ENCODE measurements at regions not wholly inside any gene's neighbourhood (a gene's known extent, or its start where the extent isn't known, plus 50 kb on each side); places are given as distances from the start of the nearest gene placed in this dataset.

- Mint-ChIP-seq H3K27me3 (peaks cover 12% of the 10 kb centered on the region), H3K27ac (no peak overlapping the region), H3K4me3 (ENCODE audit: low read depth) (no peak overlapping the region), H3K36me3 (ENCODE audit: insufficient read depth) (no peaks in the 10 kb centered on the region), H3K4me1 (ENCODE audit: low read depth) (no peaks in the 10 kb centered on the region), H3K9me3 (ENCODE audit: low read depth) (peaks cover 3% of the 10 kb centered on the region)
- DNase-seq (ENCODE audit: low spot score, unreplicated experiment), result no peak
- TF ChIP-seq, protein P1, sequence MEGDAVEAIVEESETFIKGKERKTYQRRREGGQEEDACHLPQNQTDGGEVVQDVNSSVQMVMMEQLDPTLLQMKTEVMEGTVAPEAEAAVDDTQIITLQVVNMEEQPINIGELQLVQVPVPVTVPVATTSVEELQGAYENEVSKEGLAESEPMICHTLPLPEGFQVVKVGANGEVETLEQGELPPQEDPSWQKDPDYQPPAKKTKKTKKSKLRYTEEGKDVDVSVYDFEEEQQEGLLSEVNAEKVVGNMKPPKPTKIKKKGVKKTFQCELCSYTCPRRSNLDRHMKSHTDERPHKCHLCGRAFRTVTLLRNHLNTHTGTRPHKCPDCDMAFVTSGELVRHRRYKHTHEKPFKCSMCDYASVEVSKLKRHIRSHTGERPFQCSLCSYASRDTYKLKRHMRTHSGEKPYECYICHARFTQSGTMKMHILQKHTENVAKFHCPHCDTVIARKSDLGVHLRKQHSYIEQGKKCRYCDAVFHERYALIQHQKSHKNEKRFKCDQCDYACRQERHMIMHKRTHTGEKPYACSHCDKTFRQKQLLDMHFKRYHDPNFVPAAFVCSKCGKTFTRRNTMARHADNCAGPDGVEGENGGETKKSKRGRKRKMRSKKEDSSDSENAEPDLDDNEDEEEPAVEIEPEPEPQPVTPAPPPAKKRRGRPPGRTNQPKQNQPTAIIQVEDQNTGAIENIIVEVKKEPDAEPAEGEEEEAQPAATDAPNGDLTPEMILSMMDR (IDR thresholded peaks at IDR 0.05; ENCODE audit: unreplicated experiment), result no peak
These were observed 111.1 kb upstream of the C10orf90 start for GRCh38 chr10:126781450-126782216.

GRCh38 chr10:126783806-126784557, 113.5 kb upstream of the C10orf90 start:
- TF ChIP-seq, protein P1 (IDR thresholded peaks at IDR 0.05; ENCODE audit: unreplicated experiment), result no peak
- Mint-ChIP-seq H3K36me3 (ENCODE audit: insufficient read depth) (no peaks in the 10 kb centered on the region), H3K27ac (no peak overlapping the region), H3K9me3 (ENCODE audit: low read depth) (peaks cover 3% of the 10 kb centered on the region), H3K27me3 (peaks cover 12% of the 10 kb centered on the region), H3K4me1 (ENCODE audit: low read depth) (no peaks in the 10 kb centered on the region), H3K4me3 (ENCODE audit: low read depth) (no peak overlapping the region)
- no peak for DNase-seq (ENCODE audit: low spot score, unreplicated experiment)

GRCh38 chr10:126787201-126787600, 116.7 kb upstream of the C10orf90 start:
- Mint-ChIP-seq H3K9me3 (ENCODE audit: low read depth) (peaks cover 7% of the 10 kb centered on the region), H3K27me3 (peaks cover 12% of the 10 kb centered on the region), H3K4me3 (ENCODE audit: low read depth) (no peak overlapping the region), H3K36me3 (ENCODE audit: insufficient read depth) (no peaks in the 10 kb centered on the region), H3K27ac (no peak overlapping the region), H3K4me1 (ENCODE audit: low read depth) (no peaks in the 10 kb centered on the region)
- DNase-seq (ENCODE audit: low spot score, unreplicated experiment), result no peak
- TF ChIP-seq, protein P1 (IDR thresholded peaks at IDR 0.05; ENCODE audit: unreplicated experiment), result no peak

DNA sequence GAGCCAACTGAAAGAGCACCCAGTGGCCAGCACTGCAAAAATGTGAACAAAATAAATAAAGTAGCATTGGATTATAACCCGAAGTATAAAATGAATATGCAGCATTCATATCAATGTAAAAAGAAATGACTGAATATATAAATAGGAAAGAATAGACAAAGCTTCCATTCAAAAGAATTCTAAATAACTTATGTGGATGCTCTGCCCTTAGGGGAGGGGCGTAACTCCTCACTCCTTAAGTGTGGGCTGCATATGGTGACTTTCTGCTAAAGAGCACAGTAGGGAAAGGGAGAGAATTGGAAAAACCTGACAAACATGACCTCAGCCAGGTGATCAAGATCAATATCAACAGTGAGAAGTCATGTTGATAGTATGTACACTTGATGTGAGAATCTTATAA, 109.9 kb upstream of the DOCK1 start:
- TF ChIP-seq, protein P1 (IDR thresholded peaks at IDR 0.05; ENCODE audit: unreplicated experiment), result no peak
- H3K27me3 Mint-ChIP-seq, result peaks cover 11% of the 10 kb centered on the region
- DNase-seq (ENCODE audit: low spot score, unreplicated experiment), result no peak
- no peak overlapping the region for H3K27ac Mint-ChIP-seq
- H3K36me3 Mint-ChIP-seq (ENCODE audit: insufficient read depth), result no peaks in the 10 kb centered on the region
- H3K9me3 Mint-ChIP-seq (ENCODE audit: low read depth), result peaks cover 16% of the 10 kb centered on the region
- no peak overlapping the region for H3K4me3 Mint-ChIP-seq (ENCODE audit: low read depth)
- no peaks in the 10 kb centered on the region for H3K4me1 Mint-ChIP-seq (ENCODE audit: low read depth)

DNA sequence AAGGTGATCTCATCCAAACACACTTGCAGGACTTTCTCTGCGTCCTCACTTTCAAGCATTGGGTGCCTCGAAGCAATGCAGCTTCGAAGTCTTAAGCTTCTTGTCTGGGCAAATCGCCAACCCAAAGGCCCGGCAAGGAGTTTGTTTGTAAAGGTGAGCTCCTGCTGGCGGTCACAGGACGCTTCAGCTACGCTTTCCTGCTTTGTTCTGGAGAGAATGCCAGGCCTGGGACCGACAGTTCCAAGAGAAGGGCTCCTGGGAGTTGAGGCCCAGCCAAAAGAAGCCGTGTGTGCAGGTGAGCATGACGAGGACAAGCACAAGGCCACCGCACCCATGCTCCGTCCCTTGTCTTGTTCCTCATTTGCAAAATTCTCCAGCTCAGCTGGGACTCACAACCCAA, 106.6 kb upstream of the DOCK1 start:
- Mint-ChIP-seq H3K4me3 (ENCODE audit: low read depth) (no peak overlapping the region), H3K36me3 (ENCODE audit: insufficient read depth) (no peaks in the 10 kb centered on the region), H3K9me3 (ENCODE audit: low read depth) (peaks cover 4% of the 10 kb centered on the region), H3K27ac (no peak overlapping the region), H3K4me1 (ENCODE audit: low read depth) (no peaks in the 10 kb centered on the region), H3K27me3 (peaks cover 11% of the 10 kb centered on the region)
- TF ChIP-seq, protein P1 (IDR thresholded peaks at IDR 0.05; ENCODE audit: unreplicated experiment), result no peak
- no peak for DNase-seq (ENCODE audit: low spot score, unreplicated experiment)
